ENCODE measurements at regions not wholly inside any gene's neighbourhood (a gene's known extent, or its start where the extent isn't known, plus 50 kb on each side); places are given as distances from the start of the nearest gene placed in this dataset.
"Not testable (repeated sequence)": the region's sequence is repeated elsewhere in the genome, so short reads cannot be mapped to it uniquely, and the experiment has no call there.

DNA sequence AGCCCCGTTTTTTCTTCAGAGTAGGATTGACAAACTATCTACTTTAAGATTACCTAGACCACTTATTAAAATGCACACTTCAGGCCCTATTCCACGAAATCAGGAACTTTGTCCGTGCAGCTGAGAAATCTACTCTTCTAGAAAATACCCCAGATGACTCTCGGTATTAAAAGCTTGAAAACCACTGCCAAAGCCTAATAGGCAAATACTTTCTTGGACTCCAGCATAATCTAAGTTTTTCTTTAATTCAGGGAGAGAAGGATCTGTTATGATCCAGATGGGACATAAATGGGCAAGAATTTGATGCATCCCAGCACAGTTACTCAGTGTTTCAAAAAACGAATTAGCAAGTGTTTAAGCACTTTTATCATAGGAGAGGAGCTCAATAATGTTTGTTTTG is 94.5 kb downstream of the TMX1 start:
- Histone ChIP-seq H3K27me3 (no peaks in the 10 kb centered on the region), H3K4me1 (no peaks in the 10 kb centered on the region), H3K27ac (no peak overlapping the region), H3K9me3 (replicated peaks) (no peaks in the 10 kb centered on the region), H3K36me3 (no peaks in the 10 kb centered on the region), H3K4me3 (no peak overlapping the region)
- DNase-seq = no peak

DNA sequence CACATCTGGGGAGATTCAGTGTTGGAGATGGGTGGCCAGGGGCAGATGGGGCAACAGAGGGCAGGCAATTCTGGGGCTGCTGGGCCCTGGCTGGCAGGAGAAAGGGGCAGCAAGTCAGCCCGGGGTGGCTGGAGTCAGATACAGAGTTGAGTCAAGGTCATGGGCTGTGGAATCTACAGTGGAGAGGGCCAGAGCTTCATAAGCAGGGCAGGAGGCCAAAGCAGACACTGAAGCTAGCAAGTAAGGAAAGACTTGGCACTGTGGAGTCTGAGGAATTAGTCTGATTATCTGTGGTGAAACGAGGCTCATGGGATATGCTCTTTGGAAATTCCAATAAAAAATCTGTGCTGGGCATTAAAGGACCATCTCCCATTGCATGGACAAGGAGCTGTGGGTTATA is 95.5 kb downstream of the TMX1 start:
- no peaks in the 10 kb centered on the region for H3K9me3 ChIP-seq (replicated peaks)
- H3K27me3 ChIP-seq = no peaks in the 10 kb centered on the region
- no peaks in the 10 kb centered on the region for H3K36me3 ChIP-seq
- no peak for DNase-seq
- no peak overlapping the region for H3K27ac ChIP-seq
- H3K4me3 ChIP-seq = no peak overlapping the region
- H3K4me1 ChIP-seq = no peaks in the 10 kb centered on the region

DNA sequence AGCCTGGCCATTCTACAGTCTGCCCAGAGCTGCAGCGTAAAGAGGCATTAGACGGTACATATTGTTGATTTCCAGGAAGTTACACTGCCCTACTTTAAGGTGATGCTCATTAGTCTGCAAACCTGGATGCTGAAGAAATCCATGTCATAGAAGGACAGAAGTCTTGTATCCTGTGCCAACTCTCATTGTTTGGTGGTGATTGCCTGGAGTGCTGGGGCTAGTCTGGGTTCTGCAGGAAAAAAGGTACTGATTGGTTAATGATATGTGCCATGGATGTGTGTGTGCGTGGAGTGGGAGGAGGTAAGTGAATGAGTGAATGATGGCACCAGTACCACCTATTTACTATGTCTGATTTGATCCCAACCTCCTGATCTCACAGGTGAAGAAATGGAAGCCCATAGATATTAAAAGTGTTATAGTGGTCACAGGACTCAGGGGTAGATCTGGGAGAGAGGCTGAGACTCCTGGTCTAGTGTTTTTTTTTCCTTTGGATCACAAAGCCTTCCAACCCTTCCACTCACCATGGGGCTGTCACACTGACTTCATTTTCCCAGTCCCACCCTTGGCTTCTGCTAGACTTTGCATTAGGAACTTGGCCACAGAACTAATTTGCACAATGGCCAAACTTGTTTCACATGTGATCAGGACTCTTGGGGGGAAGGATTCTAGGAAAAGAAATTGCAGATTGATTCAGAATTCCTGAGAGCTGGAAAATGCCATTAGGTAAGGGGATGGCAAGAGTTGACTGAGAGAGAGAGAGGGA is 96.1 kb downstream of the TMX1 start:
- Histone ChIP-seq H3K4me1 (no peaks in the 10 kb centered on the region), H3K27ac (no peak overlapping the region), H3K9me3 (replicated peaks) (no peaks in the 10 kb centered on the region), H3K4me3 (no peak overlapping the region), H3K36me3 (no peaks in the 10 kb centered on the region), H3K27me3 (no peaks in the 10 kb centered on the region)
- DNase-seq = no peak

DNA sequence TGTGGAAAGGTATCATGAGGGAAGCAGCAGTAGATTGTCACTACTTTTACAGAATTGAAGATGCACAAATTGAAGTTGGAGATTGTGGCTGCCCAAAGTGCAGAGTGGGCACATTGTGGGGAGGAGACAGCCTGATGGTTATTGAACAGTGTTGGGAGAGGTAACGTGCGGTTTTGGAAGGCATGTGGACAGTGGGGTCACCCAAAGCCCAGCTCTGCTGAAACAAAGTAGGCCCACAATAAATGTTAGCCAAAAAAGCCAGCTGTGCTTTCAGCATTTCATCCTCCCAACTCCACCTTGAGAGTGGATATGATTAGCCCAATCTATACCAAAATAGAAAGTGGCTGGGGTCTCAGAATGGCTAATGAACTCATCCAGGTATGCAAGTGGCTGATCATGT is 96.7 kb downstream of the TMX1 start:
- no peaks in the 10 kb centered on the region for H3K4me1 ChIP-seq
- H3K27ac ChIP-seq = no peak overlapping the region
- no peaks in the 10 kb centered on the region for H3K27me3 ChIP-seq
- H3K36me3 ChIP-seq = no peaks in the 10 kb centered on the region
- H3K4me3 ChIP-seq = no peak overlapping the region
- H3K9me3 ChIP-seq (replicated peaks) = no peaks in the 10 kb centered on the region
- DNase-seq = no peak

DNA sequence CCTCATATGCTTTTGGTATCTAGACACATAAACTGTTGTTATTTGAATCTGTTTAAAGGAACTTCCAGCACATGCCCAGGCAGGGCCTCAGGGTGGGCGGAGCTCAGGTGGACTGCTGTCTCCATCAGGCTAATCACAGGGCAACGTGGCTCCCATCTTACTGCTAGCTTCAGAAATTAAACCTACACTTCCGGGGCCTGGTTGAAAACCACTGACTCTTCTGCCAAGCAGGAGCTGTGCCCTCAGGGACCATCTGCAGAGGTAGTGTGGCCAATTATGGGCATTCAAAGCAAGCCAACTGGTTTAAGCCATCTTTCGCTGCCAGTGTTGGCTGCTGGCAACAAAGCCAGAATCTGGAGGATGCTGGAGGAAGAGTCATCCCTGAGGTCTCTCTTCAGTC is 97.5 kb downstream of the TMX1 start:
- H3K27ac ChIP-seq = no peak overlapping the region
- no peak for DNase-seq

DNA sequence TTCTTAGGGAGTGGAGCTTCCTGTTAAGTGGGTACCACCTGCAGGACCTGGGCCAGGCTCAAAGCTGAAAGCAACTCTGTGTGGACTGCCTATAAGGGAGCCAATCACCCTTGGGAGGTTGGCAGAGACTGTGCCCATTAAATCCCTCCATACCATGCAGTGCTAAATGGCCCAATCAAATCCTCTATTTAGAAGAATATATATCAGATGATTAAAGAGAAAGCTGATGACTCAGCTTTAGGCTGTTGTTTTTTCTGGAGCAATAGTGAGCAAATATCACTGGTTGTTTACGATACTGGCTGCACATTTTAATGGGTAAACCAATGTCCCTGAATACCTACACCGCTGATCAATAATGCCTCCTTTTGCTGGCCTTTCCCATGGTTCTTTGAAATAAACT is 101.3 kb downstream of the TMX1 start:
- H3K36me3 ChIP-seq = no peaks in the 10 kb centered on the region
- no peaks in the 10 kb centered on the region for H3K4me1 ChIP-seq
- DNase-seq = no peak
- H3K27me3 ChIP-seq = no peaks in the 10 kb centered on the region
- no peak overlapping the region for H3K4me3 ChIP-seq
- H3K9me3 ChIP-seq (replicated peaks) = no peaks in the 10 kb centered on the region
- H3K27ac ChIP-seq = no peak overlapping the region

More for the DNA sequence above, 97.5 kb downstream of the TMX1 start:
- Histone ChIP-seq H3K9me3 (replicated peaks) (no peaks in the 10 kb centered on the region), H3K36me3 (no peaks in the 10 kb centered on the region), H3K4me3 (no peak overlapping the region), H3K27me3 (no peaks in the 10 kb centered on the region), H3K4me1 (no peaks in the 10 kb centered on the region)

DNA sequence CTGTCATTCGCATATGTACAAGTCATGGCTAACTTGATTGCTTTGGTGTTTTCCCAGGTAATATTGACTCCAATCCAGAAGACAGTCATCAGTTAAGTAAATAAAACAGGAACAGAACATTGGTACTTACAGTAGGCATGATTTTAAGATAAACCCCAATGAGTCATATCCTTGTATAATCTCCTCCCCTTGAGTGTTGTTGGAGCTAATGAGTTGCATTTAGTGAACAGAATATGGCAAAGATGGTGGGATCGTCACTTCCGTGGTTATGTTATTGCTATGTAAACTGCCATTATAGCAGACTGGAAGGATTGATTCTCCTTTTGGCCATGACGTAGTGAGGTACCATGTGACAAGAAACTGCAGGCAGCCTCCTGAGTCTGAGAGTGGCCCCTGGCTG is 102.2 kb downstream of the TMX1 start:
- Histone ChIP-seq H3K27ac (no peak overlapping the region), H3K27me3 (no peaks in the 10 kb centered on the region), H3K4me3 (no peak overlapping the region), H3K9me3 (replicated peaks) (no peaks in the 10 kb centered on the region), H3K4me1 (no peaks in the 10 kb centered on the region), H3K36me3 (no peaks in the 10 kb centered on the region)
- DNase-seq = no peak

DNA sequence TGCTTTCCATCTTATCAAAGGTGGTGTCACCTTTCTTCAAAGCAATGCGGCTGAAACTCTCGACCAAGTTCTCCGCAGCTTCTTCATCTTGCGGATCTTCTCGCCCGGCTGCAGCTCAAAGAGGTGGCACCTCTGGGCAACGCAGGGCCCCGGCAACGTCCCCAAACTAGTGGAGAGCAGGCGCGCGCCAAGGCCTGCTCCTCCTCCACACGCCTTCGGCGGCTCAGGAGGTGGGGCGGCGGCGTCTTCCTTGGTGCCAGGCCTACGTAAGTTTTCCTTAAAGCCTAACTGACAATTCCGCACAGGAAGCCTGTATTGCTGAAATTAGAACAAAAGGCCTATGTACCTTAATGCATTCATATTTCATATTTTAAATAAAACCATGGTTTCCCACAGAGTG is 112.0 kb downstream of the TMX1 start:
- Histone ChIP-seq H3K4me3 (no peak overlapping the region), H3K4me1 (no peaks in the 10 kb centered on the region), H3K27me3 (no peaks in the 10 kb centered on the region), H3K36me3 (no peaks in the 10 kb centered on the region), H3K27ac (no peak overlapping the region), H3K9me3 (replicated peaks) (no peaks in the 10 kb centered on the region)
- no peak for DNase-seq

DNA sequence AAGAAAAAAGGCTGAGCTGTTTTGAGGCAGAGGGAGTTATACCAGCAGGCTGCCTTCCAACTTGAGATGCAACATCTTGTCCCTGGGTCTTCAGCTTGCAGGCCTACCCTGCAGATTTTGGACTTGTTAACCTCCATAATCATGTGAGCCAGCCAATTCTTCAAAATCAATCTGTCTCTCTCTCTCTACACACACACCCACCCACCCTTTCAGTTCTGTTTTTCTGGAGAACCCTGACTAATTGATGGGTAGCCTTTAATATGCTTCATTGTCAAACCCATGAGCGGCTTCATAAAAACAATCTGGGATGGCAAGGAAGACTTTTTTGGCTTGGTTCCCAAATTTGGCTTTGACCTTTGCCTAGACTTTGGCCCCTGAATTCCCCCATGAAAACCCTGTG is 113.9 kb downstream of the TMX1 start:
- Histone ChIP-seq H3K27me3 (no peaks in the 10 kb centered on the region), H3K4me1 (no peaks in the 10 kb centered on the region), H3K36me3 (no peaks in the 10 kb centered on the region), H3K27ac (no peak overlapping the region), H3K9me3 (replicated peaks) (no peaks in the 10 kb centered on the region), H3K4me3 (no peak overlapping the region)
- no peak for DNase-seq

DNA sequence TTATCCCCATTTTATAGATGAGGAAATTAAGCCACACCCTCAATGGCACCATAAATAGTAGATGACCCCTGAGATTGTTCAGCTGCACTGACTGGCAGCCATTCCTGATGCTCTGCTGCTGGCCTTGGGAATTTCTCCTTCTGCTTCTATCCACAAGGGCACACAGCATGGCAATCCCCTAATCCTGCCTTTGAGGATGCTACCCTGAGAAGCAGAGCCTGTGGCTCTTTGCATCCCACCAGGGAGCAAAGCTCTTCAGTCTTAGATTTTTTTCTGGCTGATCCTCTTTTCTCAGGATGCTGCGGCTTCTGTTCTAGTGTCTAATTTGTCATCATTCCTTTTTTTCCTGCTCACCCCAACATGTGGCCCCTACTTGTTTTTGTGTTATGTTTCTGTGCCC is 114.8 kb downstream of the TMX1 start:
- Histone ChIP-seq H3K27me3 (no peaks in the 10 kb centered on the region), H3K4me3 (no peak overlapping the region), H3K9me3 (replicated peaks) (no peaks in the 10 kb centered on the region), H3K36me3 (no peaks in the 10 kb centered on the region), H3K27ac (no peak overlapping the region), H3K4me1 (no peaks in the 10 kb centered on the region)
- no peak for DNase-seq

DNA sequence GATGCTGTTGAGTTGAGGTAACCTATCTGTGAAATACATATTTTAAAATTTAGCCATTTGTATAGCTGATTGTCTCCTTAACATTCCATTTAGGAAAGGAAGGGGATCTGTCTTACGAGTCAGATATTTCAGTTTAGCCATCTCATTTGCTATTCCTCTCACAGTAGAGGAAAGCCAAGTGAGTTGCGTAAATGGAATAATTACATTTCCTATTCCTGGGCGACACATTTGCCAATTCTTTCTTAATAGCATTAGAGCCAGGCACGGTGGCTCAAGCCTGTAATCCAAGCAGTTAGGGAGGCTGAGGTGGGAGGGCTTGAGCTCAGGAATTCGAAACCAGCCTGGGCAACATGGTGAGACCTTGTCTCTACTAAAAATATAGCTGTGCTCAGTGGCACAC is 116.3 kb downstream of the TMX1 start:
- H3K4me1 ChIP-seq = no peaks in the 10 kb centered on the region
- no peak overlapping the region for H3K27ac ChIP-seq
- DNase-seq = no peak
- no peaks in the 10 kb centered on the region for H3K36me3 ChIP-seq
- no peak overlapping the region for H3K4me3 ChIP-seq
- H3K27me3 ChIP-seq = no peaks in the 10 kb centered on the region
- H3K9me3 ChIP-seq (replicated peaks) = no peaks in the 10 kb centered on the region

DNA sequence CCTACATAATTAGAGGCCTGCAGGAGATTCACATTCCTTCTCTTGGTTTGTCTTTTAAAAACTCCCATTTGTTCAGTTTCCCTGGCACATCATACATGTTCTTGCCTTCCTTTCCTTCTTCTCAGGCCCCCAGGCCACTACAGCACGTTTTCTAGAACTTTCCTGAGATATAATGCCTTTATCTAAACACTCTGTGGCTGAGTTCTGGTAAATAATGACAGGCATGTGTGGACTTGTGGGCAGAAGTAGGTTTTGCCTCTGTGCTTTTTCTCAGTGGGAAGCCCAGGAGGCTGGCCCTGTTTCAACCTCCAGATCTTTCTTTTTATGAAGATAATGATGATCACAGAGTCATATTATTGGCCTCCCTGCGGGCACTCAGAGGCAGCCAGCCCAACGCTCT is 117.2 kb downstream of the TMX1 start:
- Histone ChIP-seq H3K27me3 (no peaks in the 10 kb centered on the region), H3K36me3 (no peaks in the 10 kb centered on the region), H3K27ac (no peak overlapping the region), H3K4me3 (no peak overlapping the region), H3K9me3 (replicated peaks) (no peaks in the 10 kb centered on the region), H3K4me1 (no peaks in the 10 kb centered on the region)
- no peak for DNase-seq

DNA sequence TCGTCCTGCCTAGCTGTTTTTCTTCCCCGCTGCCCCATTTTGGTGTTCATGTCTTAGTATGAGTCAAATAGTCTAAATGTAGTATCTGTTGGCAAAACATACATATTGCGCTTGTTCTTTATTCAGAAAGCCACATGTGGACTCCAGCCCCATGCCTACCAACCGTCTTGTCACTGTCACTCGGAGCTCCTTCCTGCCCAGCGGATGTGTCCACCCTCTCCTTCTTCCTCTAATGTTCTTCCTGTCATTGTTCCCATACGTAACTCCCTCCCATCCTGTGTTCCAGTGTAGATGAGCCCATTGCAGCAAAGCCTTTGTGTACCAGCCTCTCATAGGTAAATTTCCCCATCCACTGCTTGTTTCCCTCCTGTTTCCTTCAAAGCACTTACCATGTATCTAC is 120.5 kb downstream of the TMX1 start:
- no peaks in the 10 kb centered on the region for H3K4me1 ChIP-seq
- no peaks in the 10 kb centered on the region for H3K27me3 ChIP-seq
- no peaks in the 10 kb centered on the region for H3K9me3 ChIP-seq (replicated peaks)
- H3K36me3 ChIP-seq = no peaks in the 10 kb centered on the region
- no peak for DNase-seq
- H3K27ac ChIP-seq = no peak overlapping the region
- H3K4me3 ChIP-seq = no peak overlapping the region

DNA sequence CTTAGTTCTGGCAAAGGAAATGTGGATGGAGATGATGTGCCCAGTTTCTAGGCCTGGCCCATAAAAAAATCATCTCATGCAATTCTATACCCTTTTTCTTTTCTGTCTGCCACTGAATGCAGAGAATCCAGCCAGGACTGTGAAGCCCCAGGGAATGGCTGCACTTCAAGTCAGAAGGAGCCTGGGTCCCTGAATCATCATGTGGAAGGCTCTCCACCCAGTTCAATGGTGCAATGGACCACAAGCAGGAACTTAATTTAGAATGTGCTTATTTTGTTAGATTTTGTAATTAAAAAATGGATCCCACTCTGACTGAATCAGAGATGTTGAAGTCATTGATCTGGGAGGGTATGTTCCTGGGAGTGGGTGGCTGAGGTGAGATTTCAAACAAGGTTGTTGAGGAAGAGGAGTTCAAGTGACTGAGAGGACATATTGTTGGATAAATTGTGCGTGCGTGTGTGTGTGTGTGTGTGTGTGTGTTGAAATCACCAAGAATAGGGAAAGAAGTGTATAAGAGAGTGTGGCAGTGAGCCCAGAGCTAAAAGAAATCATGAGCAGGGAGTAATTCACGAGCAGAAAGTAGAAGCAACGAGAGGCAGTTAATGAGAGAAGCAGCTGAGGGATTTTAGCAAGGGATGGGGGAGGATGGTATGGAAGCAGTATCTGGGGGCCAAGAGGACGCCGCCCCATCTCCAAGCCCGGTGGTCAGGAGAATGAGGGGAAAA is 125.4 kb downstream of the TMX1 start:
- no peaks in the 10 kb centered on the region for H3K36me3 ChIP-seq
- no peak overlapping the region for H3K4me3 ChIP-seq
- H3K27ac ChIP-seq = no peak overlapping the region
- no peak for DNase-seq
- no peaks in the 10 kb centered on the region for H3K9me3 ChIP-seq (replicated peaks)
- no peaks in the 10 kb centered on the region for H3K27me3 ChIP-seq
- peaks cover 16% of the 10 kb centered on the region for H3K4me1 ChIP-seq

DNA sequence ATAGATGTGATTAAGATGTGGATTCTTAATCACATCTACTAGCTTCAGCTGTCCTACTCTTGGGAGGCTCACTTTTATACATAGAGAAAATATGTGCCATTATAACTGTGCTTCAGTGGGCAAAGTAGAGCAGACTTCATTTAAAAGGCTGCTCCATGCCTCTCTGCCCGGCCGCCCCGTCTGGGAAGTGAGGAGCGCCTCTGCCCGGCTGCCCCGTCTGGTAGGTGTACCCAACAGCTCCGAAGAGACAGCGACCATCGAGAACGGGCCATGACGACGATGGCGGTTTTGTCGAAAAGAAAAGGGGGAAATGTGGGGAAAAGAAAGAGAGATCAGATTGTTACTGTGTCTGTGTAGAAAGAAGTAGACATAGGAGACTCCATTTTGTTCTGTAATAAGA is 126.4 kb downstream of the TMX1 start:
- H3K27me3 ChIP-seq = not testable (repeated sequence)

More for the DNA sequence above, 126.4 kb downstream of the TMX1 start:
- not testable (repeated sequence) for H3K27ac ChIP-seq; H3K4me3 ChIP-seq; H3K9me3 ChIP-seq (replicated peaks); DNase-seq; H3K36me3 ChIP-seq
- H3K4me1 ChIP-seq = peaks cover 16% of the 10 kb centered on the region
